Activated CD4-positive, alpha-beta memory T cell treated with anti-CD3 and anti-CD28 coated beads, Interleukin-2, amount 10 ng/mL, durations not matched to agents 7 days and 5 days (primary cell): ENCODE measurements at regions not wholly inside any gene's neighbourhood (a gene's known extent, or its start where the extent isn't known, plus 50 kb on each side); places are given as distances from the start of the nearest gene placed in this dataset.
A peak's percentile ranks its signal among the peaks of the same experiment; 100 is the strongest.

Experiments
- CTCF ChIA-PET: fragments of 350-600 bp; sonication (Branson Sonifier 250); formaldehyde crosslinking; loops from one replicate; lab custom pipeline; 2021; ENCODE audit warnings: antibody characterized with exemption, inconsistent platforms; lab: Charles Lee
- POLR2A ChIA-PET: fragments of 350-600 bp; sonication (Branson Sonifier 250); formaldehyde crosslinking; loops from one replicate; lab custom pipeline; 2021; ENCODE audit warnings: antibody characterized with exemption; lab: Charles Lee
- DNase-seq: peaks from one replicate; pipeline ENCODE4 v3.0.0-alpha.2; 2020
- H3K27ac Mint-ChIP-seq: one replicate; pipeline ENCODE4 v1.8.0; 2021; ENCODE audit warnings: mild to moderate bottlenecking, mixed read lengths
- H3K27me3 Mint-ChIP-seq: one replicate; pipeline ENCODE4 v1.8.0; 2021; ENCODE audit warnings: mixed read lengths
- H3K36me3 Mint-ChIP-seq: one replicate; pipeline ENCODE4 v1.8.0; 2021; ENCODE audit warnings: low read depth, mixed read lengths
- H3K4me1 Mint-ChIP-seq: one replicate; pipeline ENCODE4 v1.8.0; 2021; ENCODE audit warnings: mixed read lengths
- H3K4me3 Mint-ChIP-seq: one replicate; pipeline ENCODE4 v1.8.0; 2021; ENCODE audit warnings: mild to moderate bottlenecking, mixed read lengths
- H3K9me3 Mint-ChIP-seq: one replicate; pipeline ENCODE4 v1.8.0; 2021; ENCODE audit warnings: mixed read lengths

DNA sequence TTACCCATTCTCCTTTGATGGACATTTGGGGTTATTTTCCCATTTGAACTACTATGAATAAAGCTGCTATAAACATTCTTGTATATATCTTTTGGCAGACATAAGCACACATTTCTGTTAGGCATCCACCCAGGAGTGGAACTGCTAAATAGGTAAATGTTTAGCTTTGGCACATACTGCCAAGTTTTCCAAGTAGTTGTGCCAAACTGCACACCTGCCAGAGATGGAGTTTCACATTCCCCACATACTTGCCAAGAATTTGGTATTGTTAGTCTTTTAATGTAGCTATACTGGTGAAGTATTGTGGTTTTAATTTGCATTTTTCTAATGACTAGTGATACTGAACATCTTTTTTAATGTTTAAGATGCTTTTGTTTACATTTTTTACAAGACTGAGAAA, 201.0 kb downstream of the GXYLT1 start:
- DNase-seq = no peak
- no peaks in the 10 kb centered on the region for H3K36me3 Mint-ChIP-seq
- H3K27me3 Mint-ChIP-seq = peaks cover 3% of the 10 kb centered on the region
- H3K4me1 Mint-ChIP-seq = no peaks in the 10 kb centered on the region
- no peak overlapping the region for H3K27ac Mint-ChIP-seq
- H3K9me3 Mint-ChIP-seq = peaks cover 9% of the 10 kb centered on the region
- CTCF ChIA-PET = no interaction called here
- POLR2A ChIA-PET = no interaction called here
- H3K4me3 Mint-ChIP-seq = no peak overlapping the region

DNA sequence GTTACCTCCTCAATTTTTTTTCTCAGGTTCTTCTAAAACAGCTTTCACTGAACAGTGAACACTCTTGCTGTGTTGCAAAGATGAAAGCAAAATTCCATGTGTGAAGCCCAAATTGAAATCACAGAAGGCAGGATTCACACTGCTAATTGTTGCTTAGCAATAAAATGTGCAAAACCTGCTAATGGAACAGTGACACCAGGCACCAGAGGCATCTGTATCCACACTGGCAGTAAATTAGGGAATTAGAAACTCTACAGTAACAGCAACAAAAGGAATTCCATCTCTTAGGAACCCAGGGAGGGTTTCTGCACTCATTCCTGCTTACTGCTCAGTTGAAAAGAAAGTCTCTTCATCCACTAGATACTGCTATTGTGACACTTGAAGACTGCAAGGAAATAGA, 202.3 kb downstream of the GXYLT1 start:
- Mint-ChIP-seq H3K36me3 (no peaks in the 10 kb centered on the region), H3K27ac (no peak overlapping the region), H3K9me3 (peaks cover 9% of the 10 kb centered on the region), H3K4me3 (no peak overlapping the region), H3K27me3 (peaks cover 4% of the 10 kb centered on the region), H3K4me1 (no peaks in the 10 kb centered on the region)
- no peak for DNase-seq
- ChIA-PET POLR2A (no interaction called here), CTCF (no interaction called here)

DNA sequence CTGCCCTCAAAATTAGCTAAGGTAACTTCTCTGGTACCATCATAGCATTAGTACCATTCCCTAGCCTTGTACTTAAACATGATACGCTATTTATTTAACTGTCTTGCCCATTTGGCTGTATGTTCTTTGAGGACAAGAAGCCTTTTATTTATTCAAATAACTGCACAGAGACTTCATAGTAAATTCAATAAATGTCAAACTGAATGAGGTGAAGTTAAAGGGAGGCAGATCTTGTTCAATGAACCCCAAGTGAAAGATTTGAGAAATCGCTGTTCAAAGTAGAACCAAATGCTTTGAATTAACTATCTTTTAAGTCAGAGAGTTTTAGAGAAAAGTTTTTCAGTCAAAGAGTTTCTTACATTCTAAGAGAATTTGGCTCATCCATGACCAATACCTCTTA, 203.6 kb downstream of the GXYLT1 start:
- Mint-ChIP-seq H3K27ac (no peak overlapping the region), H3K4me1 (no peaks in the 10 kb centered on the region), H3K9me3 (peaks cover 3% of the 10 kb centered on the region), H3K4me3 (no peak overlapping the region), H3K36me3 (no peaks in the 10 kb centered on the region), H3K27me3 (peaks cover 11% of the 10 kb centered on the region)
- DNase-seq = no peak
- POLR2A ChIA-PET = no interaction called here
- CTCF ChIA-PET = no interaction called here

DNA sequence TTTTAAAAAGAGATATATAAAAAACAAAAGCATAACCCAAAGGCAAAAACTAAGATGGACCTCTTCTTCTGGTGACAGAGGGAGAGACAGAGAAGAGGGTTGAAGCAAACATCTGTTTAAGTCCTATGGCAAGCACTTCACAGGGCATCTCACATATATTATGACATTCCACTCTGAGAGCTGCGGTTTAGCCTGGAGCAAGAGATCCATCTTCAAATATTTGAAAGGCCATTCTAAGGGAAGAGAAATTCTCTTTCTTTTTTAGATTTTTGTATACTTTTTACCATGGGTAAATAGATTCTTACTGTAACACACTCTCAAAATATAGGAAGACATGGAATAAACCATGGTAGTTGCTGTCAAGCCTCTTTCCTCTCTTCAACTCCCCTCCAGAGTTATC, 204.1 kb downstream of the GXYLT1 start:
- Mint-ChIP-seq H3K4me1 (no peaks in the 10 kb centered on the region), H3K36me3 (no peaks in the 10 kb centered on the region), H3K27ac (no peak overlapping the region), H3K4me3 (no peak overlapping the region), H3K9me3 (peaks cover 1% of the 10 kb centered on the region), H3K27me3 (peaks cover 11% of the 10 kb centered on the region)
- CTCF ChIA-PET = no interaction called here
- DNase-seq = no peak
- POLR2A ChIA-PET = no interaction called here

GRCh38 chr12:41936333-41936732, 208.3 kb downstream of the GXYLT1 start:
- no peaks in the 10 kb centered on the region for H3K36me3 Mint-ChIP-seq
- CTCF ChIA-PET = interaction anchor here (0.5 kb wide), 1 partner anchor 89 kb away, joined by 3 read pairs; no protein-coding TSS in a partner anchor
- no peak for DNase-seq
- POLR2A ChIA-PET = no interaction called here
- no peak overlapping the region for H3K4me3 Mint-ChIP-seq
- H3K27ac Mint-ChIP-seq = no peak overlapping the region
- no peaks in the 10 kb centered on the region for H3K9me3 Mint-ChIP-seq
- H3K27me3 Mint-ChIP-seq = peaks cover 27% of the 10 kb centered on the region
- H3K4me1 Mint-ChIP-seq = peaks cover 6% of the 10 kb centered on the region

DNA sequence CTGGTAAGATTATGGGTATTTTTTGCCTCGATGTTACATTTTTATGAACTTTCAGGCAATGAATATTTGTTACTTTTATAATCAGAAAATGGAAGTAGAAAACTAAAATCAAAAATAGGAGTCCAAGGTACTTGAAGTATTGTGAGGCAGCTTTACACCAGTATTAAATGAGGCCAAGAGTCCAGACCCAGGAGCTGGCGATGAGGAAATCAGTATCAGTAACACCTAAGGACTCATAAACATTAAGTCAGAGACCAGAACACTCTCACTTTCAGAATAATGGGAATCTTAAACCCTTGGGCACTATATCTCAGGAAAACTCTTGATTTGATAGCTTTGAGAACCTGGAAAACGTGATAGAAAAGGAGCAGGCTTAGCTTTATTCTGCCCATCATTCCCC, 208.8 kb downstream of the GXYLT1 start:
- H3K4me1 Mint-ChIP-seq = peaks cover 8% of the 10 kb centered on the region
- ChIA-PET CTCF (no interaction called here), POLR2A (no interaction called here)
- H3K36me3 Mint-ChIP-seq = no peaks in the 10 kb centered on the region
- no peak overlapping the region for H3K4me3 Mint-ChIP-seq
- no peak for DNase-seq
- H3K27ac Mint-ChIP-seq = no peak overlapping the region
- H3K27me3 Mint-ChIP-seq = peaks cover 27% of the 10 kb centered on the region
- H3K9me3 Mint-ChIP-seq = no peaks in the 10 kb centered on the region

DNA sequence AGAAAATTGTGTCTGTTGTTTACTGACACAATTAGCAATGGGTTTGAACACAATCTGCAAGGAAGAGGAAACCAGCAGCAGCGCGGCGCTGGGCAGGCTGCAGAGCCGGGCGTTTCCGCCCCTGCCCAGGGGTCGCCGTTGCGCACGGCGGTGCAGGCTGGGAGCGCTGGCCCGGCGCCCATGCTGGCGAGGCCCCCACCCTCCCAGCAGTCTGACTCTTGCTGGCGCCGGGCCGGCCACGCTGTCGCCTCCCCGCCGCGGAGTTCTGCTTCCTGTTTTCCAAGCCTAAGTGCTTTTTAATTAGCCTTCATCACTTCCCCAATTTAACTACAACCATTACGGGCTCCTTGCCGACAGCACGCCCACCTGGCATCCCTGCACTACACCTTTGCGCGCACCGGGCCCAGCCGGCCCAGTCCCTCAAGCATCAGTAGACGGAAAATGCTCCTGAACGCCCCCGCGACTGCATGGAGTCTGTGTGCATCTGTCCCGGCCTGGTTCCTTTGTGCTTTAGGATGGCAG, 212.1 kb downstream of the GXYLT1 start:
- Mint-ChIP-seq H3K27ac (no peak overlapping the region), H3K36me3 (no peaks in the 10 kb centered on the region), H3K4me1 (peaks cover 8% of the 10 kb centered on the region), H3K9me3 (no peaks in the 10 kb centered on the region), H3K27me3 (peaks cover 36% of the 10 kb centered on the region), H3K4me3 (peak overlapping the region; percentile 37)
- CTCF ChIA-PET = interaction anchor here (0.7 kb wide), 1 partner anchor 1076 kb away, joined by 4 read pairs; no protein-coding TSS in a partner anchor
- DNase-seq = no peak
- POLR2A ChIA-PET = no interaction called here

GRCh38 chr12:41930866-41931437, 213.7 kb downstream of the GXYLT1 start:
- Mint-ChIP-seq H3K27me3 (peaks cover 32% of the 10 kb centered on the region), H3K9me3 (no peaks in the 10 kb centered on the region), H3K4me3 (no peak overlapping the region), H3K27ac (no peak overlapping the region), H3K4me1 (peaks cover 8% of the 10 kb centered on the region), H3K36me3 (no peaks in the 10 kb centered on the region)
- no peak for DNase-seq
- POLR2A ChIA-PET = no interaction called here
- CTCF ChIA-PET = interaction anchor here (1.4 kb wide), 1 partner anchor 93 kb away, joined by 4 read pairs; no protein-coding TSS in a partner anchor

DNA sequence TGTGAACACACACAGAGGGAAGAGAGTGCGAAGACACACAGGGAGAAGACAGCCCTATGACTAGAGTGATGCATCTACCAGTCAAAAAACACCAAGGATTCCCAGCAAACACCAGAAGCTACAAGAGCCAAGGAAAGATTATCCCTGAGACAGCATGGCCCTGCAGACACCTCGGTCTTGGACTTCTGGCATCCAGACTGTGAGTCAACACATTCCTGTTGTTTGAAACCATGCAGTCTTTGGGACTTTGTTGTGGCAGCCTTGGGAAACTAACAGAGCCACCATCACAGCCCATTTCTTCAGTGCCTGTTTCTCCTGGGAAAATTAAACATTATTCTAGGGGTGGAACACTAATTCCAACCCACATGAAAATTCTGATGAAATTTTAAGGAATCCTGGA, 220.6 kb downstream of the GXYLT1 start:
- no peaks in the 10 kb centered on the region for H3K4me1 Mint-ChIP-seq
- peaks cover 16% of the 10 kb centered on the region for H3K27me3 Mint-ChIP-seq
- H3K9me3 Mint-ChIP-seq = no peaks in the 10 kb centered on the region
- no peak overlapping the region for H3K4me3 Mint-ChIP-seq
- no peak for DNase-seq
- ChIA-PET CTCF (no interaction called here), POLR2A (no interaction called here)
- no peak overlapping the region for H3K27ac Mint-ChIP-seq
- H3K36me3 Mint-ChIP-seq = no peaks in the 10 kb centered on the region

DNA sequence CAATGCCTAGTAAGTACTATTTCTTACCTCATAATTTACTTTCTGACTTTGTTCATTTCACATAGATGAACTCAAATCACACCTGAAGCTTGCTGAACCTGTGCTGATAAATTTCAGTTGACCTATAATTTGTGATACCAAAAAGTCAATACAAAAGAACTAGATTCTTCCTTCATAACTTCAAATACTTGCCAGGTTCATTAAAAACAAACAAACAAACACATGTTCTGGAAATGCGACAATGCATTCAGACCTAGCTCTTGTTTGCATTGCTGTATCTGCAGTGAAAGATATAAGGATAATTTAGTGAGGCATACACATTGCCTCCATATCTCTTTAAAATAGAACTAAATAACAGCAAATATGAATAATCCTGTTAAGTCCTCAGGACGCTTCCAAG, 221.3 kb downstream of the GXYLT1 start:
- CTCF ChIA-PET = interaction anchor here (1.0 kb wide), 1 partner anchor 101 kb away, joined by 4 read pairs; no protein-coding TSS in a partner anchor
- H3K4me1 Mint-ChIP-seq = no peaks in the 10 kb centered on the region
- H3K4me3 Mint-ChIP-seq = no peak overlapping the region
- H3K9me3 Mint-ChIP-seq = no peaks in the 10 kb centered on the region
- H3K27ac Mint-ChIP-seq = no peak overlapping the region
- POLR2A ChIA-PET = no interaction called here
- H3K36me3 Mint-ChIP-seq = no peaks in the 10 kb centered on the region
- no peak for DNase-seq
- peaks cover 17% of the 10 kb centered on the region for H3K27me3 Mint-ChIP-seq

- H3K4me1 Mint-ChIP-seq = no peaks in the 10 kb centered on the region
- H3K27me3 Mint-ChIP-seq = peaks cover 16% of the 10 kb centered on the region
- H3K36me3 Mint-ChIP-seq = no peaks in the 10 kb centered on the region
- DNase-seq = no peak
- POLR2A ChIA-PET = no interaction called here
- no peaks in the 10 kb centered on the region for H3K9me3 Mint-ChIP-seq
- CTCF ChIA-PET = no interaction called here
- no peak overlapping the region for H3K27ac Mint-ChIP-seq
- no peak overlapping the region for H3K4me3 Mint-ChIP-seq
These were observed 224.3 kb downstream of the GXYLT1 start for GRCh38 chr12:41920355-41920754.

DNA sequence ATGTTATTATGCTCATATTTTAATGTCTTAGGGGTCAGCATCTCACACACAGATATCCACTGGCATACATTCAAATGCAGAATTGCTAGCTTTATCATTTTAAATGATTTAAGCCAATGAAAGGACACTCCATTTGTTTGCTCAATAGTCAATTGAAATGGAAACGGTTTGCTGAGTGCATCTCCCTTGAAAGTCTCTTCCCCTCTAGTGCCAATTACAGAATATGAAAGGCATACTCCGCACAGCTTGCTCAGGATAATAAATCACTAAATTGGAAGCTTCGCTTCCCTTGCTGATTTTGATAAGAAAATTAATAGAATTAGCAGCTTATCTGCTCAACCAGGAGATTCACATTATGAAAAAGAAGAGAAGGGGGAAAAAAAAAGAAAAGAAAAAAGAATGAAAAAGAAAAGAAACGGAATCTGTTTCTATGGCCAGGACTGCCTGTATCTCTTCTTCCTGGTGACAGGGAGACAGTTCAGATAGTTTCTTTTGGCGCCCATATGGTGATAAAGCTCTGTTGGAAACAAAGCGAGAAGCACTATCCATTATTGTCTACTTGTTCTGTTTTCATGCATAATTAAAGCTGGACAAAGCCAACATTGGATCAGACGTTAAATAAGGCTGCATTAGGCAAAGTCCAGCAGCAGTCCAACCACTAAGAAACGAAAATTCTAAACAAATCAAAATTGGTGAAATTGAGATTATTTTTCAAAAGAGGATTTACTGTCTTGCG, 225.0 kb downstream of the GXYLT1 start:
- no peaks in the 10 kb centered on the region for H3K36me3 Mint-ChIP-seq
- H3K9me3 Mint-ChIP-seq = no peaks in the 10 kb centered on the region
- no peak overlapping the region for H3K27ac Mint-ChIP-seq
- POLR2A ChIA-PET = no interaction called here
- no peak for DNase-seq
- H3K4me3 Mint-ChIP-seq = no peak overlapping the region
- CTCF ChIA-PET = no interaction called here
- peaks cover 16% of the 10 kb centered on the region for H3K27me3 Mint-ChIP-seq
- no peaks in the 10 kb centered on the region for H3K4me1 Mint-ChIP-seq

DNA sequence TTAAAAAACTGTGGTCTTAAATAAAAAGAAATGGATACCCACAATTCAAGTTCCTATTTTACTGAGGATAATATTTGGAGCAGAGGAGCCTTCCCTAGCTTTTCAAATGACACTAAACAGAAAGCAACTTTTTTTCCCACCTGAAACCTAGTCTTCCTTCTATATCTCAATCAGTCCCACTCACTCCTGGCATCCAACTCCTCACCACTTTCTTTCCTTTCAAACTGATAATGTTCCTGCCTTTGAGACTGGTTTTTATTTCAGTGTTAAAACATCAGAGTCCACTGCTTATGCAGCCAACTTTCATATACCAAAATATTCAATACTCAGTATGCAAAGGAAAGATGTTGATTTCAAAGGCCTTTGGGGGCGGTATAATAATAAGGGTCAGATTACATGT, 225.6 kb downstream of the GXYLT1 start:
- H3K9me3 Mint-ChIP-seq = no peaks in the 10 kb centered on the region
- H3K27ac Mint-ChIP-seq = no peak overlapping the region
- POLR2A ChIA-PET = no interaction called here
- DNase-seq = no peak
- no peak overlapping the region for H3K4me3 Mint-ChIP-seq
- H3K4me1 Mint-ChIP-seq = no peaks in the 10 kb centered on the region
- peaks cover 16% of the 10 kb centered on the region for H3K27me3 Mint-ChIP-seq
- H3K36me3 Mint-ChIP-seq = no peaks in the 10 kb centered on the region
- CTCF ChIA-PET = no interaction called here

GRCh38 chr12:41917938-41918341, 226.7 kb downstream of the GXYLT1 start:
- no peak for DNase-seq
- peaks cover 16% of the 10 kb centered on the region for H3K27me3 Mint-ChIP-seq
- H3K4me3 Mint-ChIP-seq = no peak overlapping the region
- CTCF ChIA-PET = no interaction called here
- no peaks in the 10 kb centered on the region for H3K36me3 Mint-ChIP-seq
- H3K27ac Mint-ChIP-seq = no peak overlapping the region
- H3K4me1 Mint-ChIP-seq = no peaks in the 10 kb centered on the region
- no peaks in the 10 kb centered on the region for H3K9me3 Mint-ChIP-seq
- POLR2A ChIA-PET = no interaction called here
